ENCODE measurements at regions not wholly inside any gene's neighbourhood (a gene's known extent, or its start where the extent isn't known, plus 50 kb on each side); places are given as distances from the start of the nearest gene placed in this dataset.
"Not testable (repeated sequence)": the region's sequence is repeated elsewhere in the genome, so short reads cannot be mapped to it uniquely, and the experiment has no call there.

- no peak for DNase-seq
These were observed 99.7 kb upstream of the CXorf66 start for GRCh38 chrX:140064993-140065392.

GRCh38 chrX:140057001-140057411 lies 91.7 kb upstream of the CXorf66 start:
- peak; percentile 52 for DNase-seq

GRCh38 chrX:140053846-140054245 lies 88.5 kb upstream of the CXorf66 start:
- DNase-seq = no peak

- no peak for DNase-seq
These were observed 85.6 kb upstream of the CXorf66 start for GRCh38 chrX:140050906-140051305.

GRCh38 chrX:140040386-140040785 lies 75.1 kb upstream of the CXorf66 start:
- no peak for DNase-seq

- DNase-seq = no peak
These were observed 73.5 kb upstream of the CXorf66 start for GRCh38 chrX:140038842-140039241.

- no peak for DNase-seq
These were observed 69.6 kb upstream of the CXorf66 start for GRCh38 chrX:140034916-140035315.

- no peak for DNase-seq
These were observed 57.2 kb upstream of the CXorf66 start for GRCh38 chrX:140022482-140022881.

- not testable (repeated sequence) for DNase-seq
These were observed 53.8 kb upstream of the CXorf66 start for GRCh38 chrX:140019134-140019533.

All from activated naive CD4-positive, alpha-beta T cell treated with anti-CD3 and anti-CD28 coated beads, Interleukin-2, amount 50 U/mL, for 16 hours (primary cell).